Activated naive CD8-positive, alpha-beta T cell treated with anti-CD3 and anti-CD28 coated beads, Interleukin-2, amount 10 ng/mL, durations not matched to agents 7 days and 5 days (primary cell): ENCODE measurements at regions not wholly inside any gene's neighbourhood (a gene's known extent, or its start where the extent isn't known, plus 50 kb on each side); places are given as distances from the start of the nearest gene placed in this dataset.

Experiments
- ATAC-seq: fragments of 150-1000 bp; cut with Tn5 transposase; one replicate; pipeline ENCODE4 v1.10.0; 2021; ENCODE audit warnings: low read depth, moderate library complexity
- POLR2A ChIA-PET: fragments of 350-600 bp; sonication (Branson Sonifier 250); formaldehyde crosslinking; loops from one replicate; lab custom pipeline; 2021; ENCODE audit warnings: antibody characterized with exemption; lab: Charles Lee
- DNase-seq: peaks from one replicate; pipeline ENCODE4 v3.0.0; 2021
- H3K27ac Mint-ChIP-seq: one replicate; pipeline ENCODE4 v1.8.0; 2022; ENCODE audit warnings: mild to moderate bottlenecking, mixed read lengths
- H3K27me3 Mint-ChIP-seq: one replicate; pipeline ENCODE4 v1.8.0; 2022; ENCODE audit warnings: mild to moderate bottlenecking, moderate library complexity, mixed read lengths
- H3K36me3 Mint-ChIP-seq: one replicate; pipeline ENCODE4 v1.8.0; 2021; ENCODE audit warnings: mild to moderate bottlenecking, mixed read lengths
- H3K4me1 Mint-ChIP-seq: one replicate; pipeline ENCODE4 v1.8.0; 2021; ENCODE audit warnings: mixed read lengths
- H3K4me3 Mint-ChIP-seq: one replicate; pipeline ENCODE4 v1.8.0; 2022; ENCODE audit warnings: mild to moderate bottlenecking, moderate library complexity, mixed read lengths
- H3K9me3 Mint-ChIP-seq: one replicate; pipeline ENCODE4 v1.8.0; 2021; ENCODE audit warnings: mixed read lengths

- ATAC-seq (no peak), DNase-seq (no peak)
- Mint-ChIP-seq H3K4me3 (no peak overlapping the region), H3K36me3 (peaks cover 36% of the 10 kb centered on the region), H3K9me3 (peaks cover 22% of the 10 kb centered on the region), H3K4me1 (peaks cover 25% of the 10 kb centered on the region), H3K27me3 (peaks cover 3% of the 10 kb centered on the region), H3K27ac (no peak overlapping the region)
- POLR2A ChIA-PET: interaction anchor here (0.8 kb wide), 1 partner anchor 26 kb away, joined by 4 read pairs; no protein-coding TSS in a partner anchor
Measured at GRCh38 chr1:185634704-185635103, 99.5 kb upstream of the HMCN1 start.

GRCh38 chr1:185632659-185633423 is 101.3 kb upstream of the HMCN1 start:
- Mint-ChIP-seq H3K9me3 (peaks cover 15% of the 10 kb centered on the region), H3K27ac (no peak overlapping the region), H3K4me3 (no peak overlapping the region), H3K4me1 (peaks cover 25% of the 10 kb centered on the region), H3K36me3 (peaks cover 26% of the 10 kb centered on the region), H3K27me3 (peaks cover 3% of the 10 kb centered on the region)
- no peak for DNase-seq
- ATAC-seq: no peak
- POLR2A ChIA-PET: no interaction called here

GRCh38 chr1:185631843-185632242 is 102.3 kb upstream of the HMCN1 start:
- Mint-ChIP-seq H3K27me3 (peaks cover 3% of the 10 kb centered on the region), H3K9me3 (peaks cover 9% of the 10 kb centered on the region), H3K36me3 (peaks cover 19% of the 10 kb centered on the region), H3K4me3 (no peak overlapping the region), H3K27ac (no peak overlapping the region), H3K4me1 (peaks cover 21% of the 10 kb centered on the region)
- no peak for ATAC-seq
- POLR2A ChIA-PET: no interaction called here
- no peak for DNase-seq

GRCh38 chr1:185627761-185628501 is 106.3 kb upstream of the HMCN1 start:
- peaks cover 7% of the 10 kb centered on the region for H3K36me3 Mint-ChIP-seq

GRCh38 chr1:185627171-185627570 is 107.0 kb upstream of the HMCN1 start:
- H3K9me3 Mint-ChIP-seq: peaks cover 4% of the 10 kb centered on the region
- peaks cover 6% of the 10 kb centered on the region for H3K36me3 Mint-ChIP-seq
- POLR2A ChIA-PET: no interaction called here
- ATAC-seq: no peak
- peaks cover 5% of the 10 kb centered on the region for H3K4me1 Mint-ChIP-seq
- H3K27me3 Mint-ChIP-seq: peaks cover 3% of the 10 kb centered on the region
- no peak overlapping the region for H3K4me3 Mint-ChIP-seq
- no peak for DNase-seq
- no peak overlapping the region for H3K27ac Mint-ChIP-seq

More at GRCh38 chr1:185627761-185628501, 106.3 kb upstream of the HMCN1 start:
- ATAC-seq: no peak
- peaks cover 3% of the 10 kb centered on the region for H3K27me3 Mint-ChIP-seq
- no peak for DNase-seq
- peaks cover 8% of the 10 kb centered on the region for H3K4me1 Mint-ChIP-seq
- no peak overlapping the region for H3K27ac Mint-ChIP-seq
- POLR2A ChIA-PET: no interaction called here
- H3K4me3 Mint-ChIP-seq: no peak overlapping the region
- H3K9me3 Mint-ChIP-seq: peaks cover 4% of the 10 kb centered on the region

GRCh38 chr1:185626344-185626743 is 107.8 kb upstream of the HMCN1 start:
- Mint-ChIP-seq H3K36me3 (peaks cover 6% of the 10 kb centered on the region), H3K4me3 (no peak overlapping the region), H3K27me3 (peaks cover 3% of the 10 kb centered on the region), H3K27ac (no peak overlapping the region), H3K4me1 (peaks cover 3% of the 10 kb centered on the region), H3K9me3 (peaks cover 6% of the 10 kb centered on the region)
- DNase-seq (no peak), ATAC-seq (no peak)
- POLR2A ChIA-PET: no interaction called here

GRCh38 chr1:185610954-185611353 is 123.2 kb upstream of the HMCN1 start:
- ATAC-seq (no peak), DNase-seq (no peak)
- POLR2A ChIA-PET: no interaction called here
- Mint-ChIP-seq H3K27ac (no peak overlapping the region), H3K27me3 (no peaks in the 10 kb centered on the region), H3K9me3 (peaks cover 10% of the 10 kb centered on the region), H3K4me1 (peaks cover 5% of the 10 kb centered on the region), H3K36me3 (peaks cover 8% of the 10 kb centered on the region), H3K4me3 (no peak overlapping the region)

GRCh38 chr1:185608177-185608576 is 126.0 kb upstream of the HMCN1 start:
- ATAC-seq: no peak
- Mint-ChIP-seq H3K27me3 (no peaks in the 10 kb centered on the region), H3K4me3 (no peak overlapping the region), H3K36me3 (peaks cover 4% of the 10 kb centered on the region), H3K9me3 (peaks cover 7% of the 10 kb centered on the region), H3K4me1 (peaks cover 3% of the 10 kb centered on the region), H3K27ac (no peak overlapping the region)
- no peak for DNase-seq
- POLR2A ChIA-PET: interaction anchor here (1.3 kb wide), 1 partner anchor 27 kb away, joined by 4 read pairs; no protein-coding TSS in a partner anchor

GRCh38 chr1:185603158-185603557 is 131.0 kb upstream of the HMCN1 start:
- POLR2A ChIA-PET: no interaction called here
- H3K4me1 Mint-ChIP-seq: peaks cover 2% of the 10 kb centered on the region
- H3K27me3 Mint-ChIP-seq: no peaks in the 10 kb centered on the region
- H3K4me3 Mint-ChIP-seq: no peak overlapping the region
- no peak for DNase-seq
- H3K27ac Mint-ChIP-seq: no peak overlapping the region
- peaks cover 3% of the 10 kb centered on the region for H3K9me3 Mint-ChIP-seq
- no peak for ATAC-seq
- peaks cover 4% of the 10 kb centered on the region for H3K36me3 Mint-ChIP-seq

GRCh38 chr1:185601189-185601588 is 133.0 kb upstream of the HMCN1 start:
- Mint-ChIP-seq H3K4me1 (peaks cover 3% of the 10 kb centered on the region), H3K27ac (no peak overlapping the region), H3K4me3 (no peak overlapping the region), H3K27me3 (no peaks in the 10 kb centered on the region), H3K9me3 (no peaks in the 10 kb centered on the region), H3K36me3 (no peaks in the 10 kb centered on the region)
- POLR2A ChIA-PET: no interaction called here
- no peak for ATAC-seq
- no peak for DNase-seq

GRCh38 chr1:185600641-185601040 is 133.6 kb upstream of the HMCN1 start:
- ATAC-seq: no peak
- POLR2A ChIA-PET: no interaction called here
- no peaks in the 10 kb centered on the region for H3K27me3 Mint-ChIP-seq
- H3K4me1 Mint-ChIP-seq: peaks cover 8% of the 10 kb centered on the region
- DNase-seq: no peak
- H3K36me3 Mint-ChIP-seq: no peaks in the 10 kb centered on the region
- H3K4me3 Mint-ChIP-seq: no peak overlapping the region
- peaks cover under 1% of the 10 kb centered on the region for H3K9me3 Mint-ChIP-seq
- H3K27ac Mint-ChIP-seq: no peak overlapping the region

- no peak overlapping the region for H3K27ac Mint-ChIP-seq
- POLR2A ChIA-PET: no interaction called here
Measured at GRCh38 chr1:185598332-185598731, 135.9 kb upstream of the HMCN1 start.

GRCh38 chr1:185595835-185596667 is 138.1 kb upstream of the HMCN1 start:
- ATAC-seq (peak; percentile 52), DNase-seq (no peak)
- Mint-ChIP-seq H3K4me3 (no peak overlapping the region), H3K9me3 (peaks cover 7% of the 10 kb centered on the region), H3K36me3 (peaks cover 14% of the 10 kb centered on the region), H3K27ac (no peak overlapping the region), H3K27me3 (no peaks in the 10 kb centered on the region), H3K4me1 (peaks cover 25% of the 10 kb centered on the region)
- POLR2A ChIA-PET: interaction anchor here (0.5 to 2.3 kb wide), 6 partner anchors 29 to 279 kb away, joined by 3 to 15 read pairs (median 4); partner anchors contain the start of gene IVNS1ABP

More at GRCh38 chr1:185598332-185598731, 135.9 kb upstream of the HMCN1 start:
- H3K27me3 Mint-ChIP-seq: no peaks in the 10 kb centered on the region
- peaks cover 2% of the 10 kb centered on the region for H3K36me3 Mint-ChIP-seq
- no peak for ATAC-seq
- H3K9me3 Mint-ChIP-seq: peaks cover 1% of the 10 kb centered on the region
- peaks cover 19% of the 10 kb centered on the region for H3K4me1 Mint-ChIP-seq
- no peak overlapping the region for H3K4me3 Mint-ChIP-seq
- DNase-seq: no peak
